ENCODE measurements at regions not wholly inside any gene's neighbourhood (a gene's known extent, or its start where the extent isn't known, plus 50 kb on each side); places are given as distances from the start of the nearest gene placed in this dataset.

- DNase-seq (ENCODE audit: low spot score) = no peak
Observed at GRCh38 chr1:234554218-234554697, 55.7 kb downstream of the IRF2BP2 start.

DNA sequence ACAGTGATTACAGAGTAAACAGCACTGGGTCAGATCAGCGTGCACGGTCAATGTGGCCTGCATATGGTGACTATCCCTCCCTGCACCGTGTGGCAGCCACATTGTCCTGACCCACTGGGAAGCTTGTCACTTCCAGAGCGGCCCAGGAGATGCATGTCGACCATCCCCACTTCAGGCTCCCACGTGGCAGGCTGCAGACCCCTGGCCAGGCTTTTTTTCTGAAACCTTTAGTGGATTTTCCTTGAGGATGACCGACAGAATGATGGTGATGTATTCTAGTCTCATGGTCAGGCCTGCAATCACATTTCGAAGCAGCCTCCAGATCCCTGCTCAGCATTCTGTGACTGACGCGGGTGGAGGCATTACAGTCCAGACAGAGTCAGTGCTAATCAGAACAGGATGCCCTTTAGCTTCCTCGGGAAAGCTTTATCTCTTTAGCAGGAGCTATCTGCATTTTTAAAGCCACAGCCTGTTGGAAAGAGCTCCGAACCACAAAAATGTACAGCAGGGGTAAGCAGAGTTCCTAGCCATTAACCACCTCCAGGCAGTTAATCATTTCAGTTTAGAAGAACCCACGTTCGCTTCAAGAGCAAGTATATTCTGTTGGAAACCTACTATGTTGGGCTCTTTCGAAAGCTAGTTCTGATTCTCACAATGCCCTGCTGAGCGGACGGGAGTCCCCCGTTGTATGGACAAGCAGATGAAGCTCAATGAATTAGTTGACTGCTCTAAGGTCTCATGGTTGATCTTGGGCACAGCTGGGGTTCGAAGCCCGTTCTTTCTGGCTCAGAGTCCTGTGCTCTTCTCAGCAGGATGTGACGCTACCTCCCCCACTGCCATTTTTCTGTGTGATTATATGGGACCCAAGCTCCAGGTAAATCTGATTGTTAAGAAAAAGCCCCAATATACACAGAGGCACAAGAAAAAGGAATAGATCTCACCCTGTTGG lies 56.5 kb downstream of the IRF2BP2 start:
- no peak for DNase-seq (ENCODE audit: low spot score)

GRCh38 chr1:234551032-234551378 lies 59.0 kb downstream of the IRF2BP2 start:
- no peak for DNase-seq (ENCODE audit: low spot score)

GRCh38 chr1:234550341-234551031 lies 59.5 kb downstream of the IRF2BP2 start:
- DNase-seq (ENCODE audit: low spot score) = no peak

DNA sequence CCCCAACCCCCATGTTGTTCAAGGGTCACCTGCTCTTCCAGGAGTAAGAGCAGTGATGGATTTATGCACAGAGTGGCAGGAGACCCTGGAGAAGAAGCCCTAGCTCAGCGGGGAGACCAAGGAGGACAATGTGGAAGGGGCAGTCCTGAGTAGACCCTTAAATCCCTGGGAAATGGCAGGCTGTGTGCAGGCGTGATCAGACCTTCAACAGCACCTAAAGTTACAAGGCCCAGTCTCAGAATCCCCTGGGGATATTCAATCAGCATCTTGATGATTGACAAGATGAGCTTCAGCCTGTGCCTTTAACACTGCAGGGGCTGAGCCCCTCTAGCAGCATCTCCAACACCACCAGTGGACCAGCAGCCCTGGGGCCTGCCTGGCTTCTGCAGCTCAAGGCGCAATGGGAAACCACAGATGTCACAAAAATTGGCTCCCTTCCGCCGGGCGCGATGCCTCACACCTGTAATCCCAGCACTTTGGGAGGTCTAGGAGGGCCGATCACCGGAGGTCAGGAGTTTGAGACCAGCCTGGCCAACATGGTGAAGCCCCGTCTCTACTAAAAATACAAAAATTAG lies 60.4 kb downstream of the IRF2BP2 start:
- DNase-seq (ENCODE audit: low spot score) = no peak

GRCh38 chr1:234546890-234547788 lies 62.8 kb downstream of the IRF2BP2 start:
- DNase-seq (ENCODE audit: low spot score) = no peak

GRCh38 chr1:234546387-234546704 lies 63.6 kb downstream of the IRF2BP2 start:
- no peak for DNase-seq (ENCODE audit: low spot score)

DNA sequence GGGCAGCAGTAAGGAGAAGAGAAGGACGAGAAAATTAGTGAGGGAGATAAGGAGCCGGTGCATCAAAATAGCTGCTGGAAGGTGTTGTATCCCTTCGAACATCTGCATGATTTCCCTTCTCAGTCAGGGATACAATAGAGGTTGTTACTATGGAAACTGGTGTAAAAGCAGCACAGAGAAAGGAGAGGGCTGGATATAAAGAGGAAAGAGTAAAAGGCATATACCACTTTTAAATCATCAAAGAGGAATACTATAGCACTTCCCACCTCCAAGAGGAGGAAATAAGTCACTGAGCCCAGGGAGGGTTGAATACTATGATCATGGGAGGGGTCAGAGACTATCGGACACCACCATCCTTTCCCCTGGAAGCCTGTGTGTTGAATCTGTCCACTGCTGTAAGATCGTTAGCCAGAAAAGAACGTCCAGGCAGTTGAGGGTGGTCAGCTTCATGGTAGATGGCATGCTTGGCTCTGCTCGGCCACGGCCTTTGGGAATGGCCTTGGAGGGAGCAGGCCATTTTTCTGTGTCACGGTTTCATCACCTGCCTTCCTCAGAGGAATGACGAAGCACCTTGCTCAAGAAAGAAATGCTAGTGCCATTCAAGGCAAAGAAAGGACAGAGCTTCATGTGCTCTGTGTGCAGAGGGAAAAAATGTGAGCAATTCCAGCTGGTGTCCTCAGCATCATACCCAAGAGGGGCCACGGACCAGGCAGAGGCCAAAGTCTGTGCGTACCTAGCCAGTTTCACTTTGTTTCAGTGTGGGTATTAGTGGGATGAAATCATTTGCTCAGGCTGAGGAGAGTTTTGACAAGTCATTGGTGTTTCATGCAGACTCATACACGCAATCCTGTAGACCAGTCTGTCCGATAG lies 64.2 kb downstream of the IRF2BP2 start:
- DNase-seq (ENCODE audit: low spot score) = no peak

- DNase-seq (ENCODE audit: low spot score) = peak; percentile 84
Observed at GRCh38 chr1:234544087-234544579, 65.2 kb upstream of the TARBP1 start.

DNA sequence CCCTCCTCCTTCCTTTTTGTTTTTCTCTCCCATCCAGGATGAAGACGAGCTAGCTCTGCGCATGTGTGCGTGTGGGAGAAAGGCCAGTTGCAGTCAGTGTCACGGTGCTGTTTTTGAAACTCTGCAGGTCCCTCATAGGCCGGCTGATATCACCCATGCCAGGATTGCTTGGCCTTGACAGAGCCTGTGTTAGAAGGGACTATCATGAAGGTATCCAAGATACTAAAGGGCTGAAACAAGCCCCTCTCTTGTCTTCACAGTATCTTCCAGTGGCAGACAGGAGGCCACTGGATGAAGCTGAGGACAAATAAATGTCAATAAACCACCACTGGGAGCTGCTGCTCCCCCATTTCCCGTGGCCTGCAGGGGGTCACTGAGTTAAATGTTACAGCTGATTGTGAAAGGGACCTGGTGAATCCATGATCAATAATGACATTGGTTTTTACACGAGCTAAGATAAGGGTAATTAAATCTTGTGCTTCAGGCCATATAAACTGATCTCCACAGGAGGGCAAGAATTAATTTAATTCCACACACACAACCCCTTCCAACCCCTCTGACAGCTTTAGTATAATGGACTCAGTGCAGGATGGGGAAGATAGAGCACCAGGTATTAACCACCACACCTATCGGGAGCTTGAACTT lies 64.6 kb upstream of the TARBP1 start:
- DNase-seq (ENCODE audit: low spot score) = no peak

GRCh38 chr1:234542211-234542850 lies 63.4 kb upstream of the TARBP1 start:
- no peak for DNase-seq (ENCODE audit: low spot score)

- DNase-seq (ENCODE audit: low spot score) = no peak
Observed at GRCh38 chr1:234541286-234541975, 62.5 kb upstream of the TARBP1 start.

- no peak for DNase-seq (ENCODE audit: low spot score)
Observed at GRCh38 chr1:234540404-234540762, 61.4 kb upstream of the TARBP1 start.

DNA sequence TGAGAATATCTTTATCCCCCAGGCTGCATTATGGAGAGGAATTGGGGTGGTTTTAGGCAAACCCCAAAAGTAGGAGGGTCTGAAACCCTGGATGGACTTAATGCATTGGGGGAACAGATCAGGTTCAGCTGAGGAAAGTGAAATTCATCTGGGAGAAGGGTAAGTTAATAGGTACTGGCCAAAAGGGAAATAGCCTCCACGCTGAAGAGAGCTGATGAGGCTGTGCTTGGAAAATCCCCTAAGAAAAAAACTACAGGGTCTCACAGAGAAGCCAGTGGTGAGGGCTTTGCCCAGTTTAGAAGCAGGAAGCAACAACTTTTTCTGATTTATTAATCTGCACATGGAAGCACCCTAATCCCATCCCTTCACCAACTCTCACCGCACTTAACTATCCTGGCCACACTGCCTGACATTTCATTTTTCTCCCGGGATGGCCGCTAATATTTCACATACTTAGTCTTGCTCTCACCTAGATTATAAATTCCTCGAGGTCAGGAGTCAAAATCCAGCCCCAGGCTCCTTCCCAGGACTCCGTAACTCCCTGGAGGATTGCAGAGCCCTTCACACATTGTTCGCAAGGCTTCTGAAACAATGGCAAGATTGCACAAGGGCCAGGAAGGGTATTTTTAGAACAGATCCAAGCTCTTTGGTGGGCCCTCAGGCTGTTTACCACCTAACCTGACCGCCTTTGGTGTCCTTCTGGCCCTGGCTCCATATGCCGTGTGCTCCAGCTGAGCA lies 60.9 kb upstream of the TARBP1 start:
- DNase-seq (ENCODE audit: low spot score) = no peak

DNA sequence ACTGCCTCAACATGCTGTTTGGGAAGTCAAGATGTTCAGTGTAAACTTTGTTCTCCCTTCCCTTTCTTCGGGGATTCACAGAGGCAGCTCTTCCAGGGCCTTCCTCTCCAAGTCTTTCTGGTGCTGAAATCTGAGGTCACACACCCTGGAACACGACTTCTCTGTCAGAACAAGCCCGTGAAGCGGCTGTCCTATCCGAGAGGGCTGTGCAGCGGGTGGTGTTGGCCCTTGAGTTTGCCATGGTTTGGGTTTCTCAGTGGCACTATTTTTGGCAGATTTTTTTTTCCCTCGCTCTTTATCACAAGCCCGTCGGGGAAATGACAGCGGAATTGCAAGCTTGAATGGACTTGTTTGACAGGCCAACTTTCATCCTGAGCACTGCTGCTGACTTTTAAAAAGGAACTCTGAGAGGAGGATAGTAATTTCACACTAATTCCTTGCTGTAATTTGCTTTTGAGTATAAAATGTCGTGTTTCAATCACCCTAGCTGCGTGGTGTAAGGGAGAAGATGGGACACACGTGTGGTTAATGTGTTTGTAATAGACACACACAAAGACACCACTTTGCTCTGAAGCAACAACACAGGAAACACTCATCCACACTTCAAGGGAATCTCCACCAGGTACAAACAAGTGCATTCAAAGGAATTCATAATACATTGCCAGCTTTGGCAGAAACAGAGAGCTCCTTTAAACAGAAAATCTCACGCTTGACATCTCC lies 60.1 kb upstream of the TARBP1 start:
- DNase-seq (ENCODE audit: low spot score) = no peak

DNA sequence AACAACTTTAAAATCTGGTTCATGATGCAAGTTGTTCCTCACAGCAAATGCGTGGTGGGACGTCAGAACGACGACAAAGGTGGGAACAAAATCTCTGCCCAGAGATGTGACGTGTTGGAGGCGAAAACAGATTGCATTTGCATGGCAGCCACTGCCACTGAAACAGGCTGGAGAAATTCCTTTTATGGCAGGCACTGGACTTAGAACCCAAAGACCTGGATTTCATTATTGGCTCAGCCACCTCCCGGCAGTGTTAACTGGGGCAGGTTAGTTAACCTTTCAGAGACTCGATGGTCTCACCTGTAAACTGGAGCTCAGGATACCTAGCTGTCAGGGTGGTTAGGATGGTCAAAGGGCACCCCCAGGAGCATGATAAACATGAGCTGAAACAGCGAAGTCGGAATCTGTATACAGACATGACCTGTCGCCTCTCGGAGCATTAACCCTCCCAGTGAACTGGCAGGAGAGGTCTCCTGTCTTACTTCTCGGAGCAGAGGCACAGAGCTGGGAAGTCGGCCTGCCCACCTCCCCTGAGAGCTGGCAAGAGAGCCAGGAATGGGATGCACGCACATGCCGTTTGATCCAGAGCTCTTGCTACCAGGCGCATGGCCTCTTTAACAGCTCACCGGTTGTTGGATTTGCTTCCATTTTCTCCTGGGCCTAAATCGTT lies 59.2 kb upstream of the TARBP1 start:
- DNase-seq (ENCODE audit: low spot score) = peak; percentile 75

DNA sequence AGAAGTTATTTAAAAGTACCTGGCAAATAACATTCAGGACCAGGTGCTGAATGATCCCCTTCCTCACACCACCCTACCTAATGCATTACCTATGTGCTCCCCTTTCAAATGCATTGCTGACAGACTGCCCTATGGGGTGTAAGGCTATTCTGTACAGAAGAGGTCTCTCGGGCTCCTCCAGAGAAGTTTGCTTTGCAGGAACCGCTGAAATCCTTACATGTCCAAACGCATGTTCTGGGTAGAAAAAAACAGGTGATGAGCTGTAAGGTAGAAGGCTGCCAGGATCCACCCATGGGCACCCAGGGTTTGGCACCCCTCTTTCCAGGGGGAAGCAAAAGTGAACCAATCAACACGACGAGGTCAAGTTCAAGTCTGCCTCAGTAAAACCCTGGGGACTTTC lies 58.3 kb upstream of the TARBP1 start:
- DNase-seq (ENCODE audit: low spot score) = no peak

Data from mucosa of gallbladder (tissue), 1 donor.